H1 (cell line): ENCODE measurements at regions not wholly inside any gene's neighbourhood (a gene's known extent, or its start where the extent isn't known, plus 50 kb on each side); places are given as distances from the start of the nearest gene placed in this dataset.

Source experiments
- CTCF ChIA-PET: fragments of 300-600 bp; sonication (Branson Sonifier 250); formaldehyde crosslinking; loops from one replicate; lab custom pipeline; 2021; ENCODE audit not compliant: partially characterized antibody; lab: Charles Lee
- POLR2A ChIA-PET: fragments of 300-600 bp; sonication (Branson Sonifier 250); formaldehyde crosslinking; loops from one replicate; lab custom pipeline; 2021; ENCODE audit warnings: inconsistent platforms; ENCODE audit not compliant: partially characterized antibody; lab: Charles Lee
- DNase-seq, 2 experiments: peaks; one replicate each; pipeline versions ENCODE4 v3.0.0 to v3.0.0-alpha.2; 2010 to 2022; ENCODE audit warnings: low spot score in 2 of 2, low read depth in 1 of 2, mixed read lengths in 1 of 2
- FAIRE-seq: peaks from 2 replicates; lab custom pipeline; 2011; peaks lifted over from hg19 to GRCh38; lab: Jason Lieb, UNC
- H2AFZ ChIP-seq: 2 replicates; pipeline ENCODE4 v1.8.1; 2012; ENCODE audit warnings: low read length, inconsistent platforms
- H2AK5ac ChIP-seq: 2 replicates; pipeline ENCODE4 v1.6.1; 2013; ENCODE audit warnings: low read depth, low read length
- H2BK120ac ChIP-seq: replicated peaks from 2 replicates; pipeline ENCODE3; 2013; ENCODE audit warnings: low read depth, low read length, inconsistent platforms
- H2BK12ac ChIP-seq: 2 replicates; pipeline ENCODE4 v1.6.1; 2013; ENCODE audit warnings: low read depth, low read length
- H2BK15ac ChIP-seq: 2 replicates; pipeline ENCODE4 v1.6.1; 2013; ENCODE audit warnings: low read length
- H2BK20ac ChIP-seq: 2 replicates; pipeline ENCODE4 v1.6.1; 2013; ENCODE audit warnings: low read length
- H2BK5ac ChIP-seq: 2 replicates; pipeline ENCODE4 v1.6.1; 2013; ENCODE audit warnings: low read depth, low read length
- H3K14ac ChIP-seq: 2 replicates; pipeline ENCODE4 v1.6.1; 2013; ENCODE audit warnings: inconsistent platforms; ENCODE audit not compliant: insufficient read length
- H3K18ac ChIP-seq: 2 replicates; pipeline ENCODE4 v1.6.1; 2013; ENCODE audit warnings: low read length; ENCODE audit errors: extremely low read depth
- H3K23ac ChIP-seq: 2 replicates; pipeline ENCODE4 v1.6.1; 2013; ENCODE audit warnings: inconsistent platforms; ENCODE audit not compliant: insufficient read length
- H3K23me2 ChIP-seq: 2 replicates; pipeline ENCODE4 v1.6.1; 2013; ENCODE audit warnings: low read depth, low read length
- H3K27ac ChIP-seq: 2 replicates; pipeline ENCODE4 v1.6.1; 2011; ENCODE audit warnings: low read depth, low read length, inconsistent platforms
- H3K27me3 ChIP-seq, 4 experiments: replicated peaks in 1 of 4; 1 replicate in 1 of 4; 2 replicates in 3 of 4; pipeline versions ENCODE4 v1.6.1 to v1.8.1; 2011 to 2013; ENCODE audit warnings: low read length in 3 of 4, mild to moderate bottlenecking in 3 of 4, inconsistent platforms in 2 of 4, mixed read lengths in 2 of 4, moderate library complexity in 1 of 4; ENCODE audit not compliant: control insufficient read depth in 3 of 4, insufficient read depth in 3 of 4; ENCODE audit errors: extremely low read depth in 1 of 4
- H3K36me3 ChIP-seq, 4 experiments: 2 replicates each; pipeline versions ENCODE4 v1.6.1 to v1.8.1; 2011 to 2013; ENCODE audit warnings: mild to moderate bottlenecking in 4 of 4, low read length in 3 of 4, moderate library complexity in 2 of 4, control low read depth in 1 of 4, inconsistent platforms in 1 of 4; ENCODE audit not compliant: insufficient read depth in 4 of 4, control insufficient read depth in 2 of 4
- H3K4ac ChIP-seq: replicated peaks from 2 replicates; pipeline ENCODE3; 2013; ENCODE audit warnings: low read length, low read depth, mixed read lengths, inconsistent platforms; ENCODE audit not compliant: insufficient read length
- H3K4me1 ChIP-seq, 4 experiments: replicated peaks in 1 of 4; 1 replicate in 1 of 4; 2 replicates in 3 of 4; pipeline versions ENCODE4 v1.6.1 to v1.8.1; 2011 to 2013; ENCODE audit warnings: low read length in 3 of 4, inconsistent platforms in 2 of 4, mixed read lengths in 1 of 4; ENCODE audit not compliant: insufficient read depth in 4 of 4, control insufficient read depth in 3 of 4
- H3K4me2 ChIP-seq, 2 experiments: 2 replicates each; pipeline versions ENCODE4 v1.6.1 to v1.8.1; 2011 to 2013; ENCODE audit warnings: low read depth in 2 of 2, low read length in 2 of 2, control low read depth in 1 of 2, inconsistent platforms in 1 of 2, mild to moderate bottlenecking in 1 of 2; ENCODE audit not compliant: insufficient read depth in 1 of 2
- H3K4me3 ChIP-seq, 4 experiments: fragments of 200-600, 300-600 bp in 1 of 4; sonication (generic), shearing (Covaris generic), sonication (Bioruptor Twin) in 1 of 4; 2 replicates each; pipeline versions ENCODE4 v1.5.1 to v1.8.1; 2011 to 2016; ENCODE audit warnings: low read length in 4 of 4, low read depth in 3 of 4, control low read depth in 2 of 4, inconsistent platforms in 2 of 4, mild to moderate bottlenecking in 2 of 4, mixed read lengths in 1 of 4, moderate library complexity in 1 of 4; ENCODE audit not compliant: insufficient read depth in 2 of 4; ENCODE audit errors: extremely low read depth in 1 of 4
- H3K56ac ChIP-seq: replicated peaks from 2 replicates; pipeline ENCODE3; 2013; ENCODE audit warnings: low read depth, mild to moderate bottlenecking, mixed read lengths, low read length, inconsistent platforms; ENCODE audit not compliant: insufficient read length
- H3K79me1 ChIP-seq: 2 replicates; pipeline ENCODE4 v1.6.1; 2013; ENCODE audit warnings: low read depth, low read length, control low read depth
- H3K79me2 ChIP-seq, 2 experiments: 2 replicates each; pipeline versions ENCODE4 v1.6.1 to v1.8.1; 2012 to 2013; ENCODE audit warnings: low read length in 2 of 2, mild to moderate bottlenecking in 2 of 2, inconsistent platforms in 1 of 2; ENCODE audit not compliant: insufficient read depth in 2 of 2, control insufficient read depth in 1 of 2
- H3K9ac ChIP-seq, 4 experiments: replicated peaks in 1 of 4; 1 replicate in 1 of 4; 2 replicates in 3 of 4; pipeline versions ENCODE4 v1.6.1 to v1.8.1; 2011 to 2013; ENCODE audit warnings: low read depth in 3 of 4, low read length in 3 of 4, control low read depth in 2 of 4, mild to moderate bottlenecking in 2 of 4, moderate library complexity in 2 of 4, inconsistent platforms in 1 of 4; ENCODE audit errors: extremely low read depth in 1 of 4
- H3K9me3 ChIP-seq, 2 experiments: 2 replicates each; pipeline versions ENCODE4 v1.6.1 to v1.8.1; 2012 to 2013; ENCODE audit warnings: mild to moderate bottlenecking in 2 of 2, moderate library complexity in 2 of 2, control low read depth in 1 of 2, inconsistent platforms in 1 of 2, low read depth in 1 of 2, low read length in 1 of 2, mixed read lengths in 1 of 2; ENCODE audit not compliant: insufficient read depth in 2 of 2
- H4K20me1 ChIP-seq, 2 experiments: replicated peaks in 1 of 2; 2 replicates each; pipeline versions ENCODE3 to v1.8.1; 2011 to 2013; ENCODE audit warnings: inconsistent platforms in 2 of 2, low read length in 2 of 2, mild to moderate bottlenecking in 1 of 2; ENCODE audit not compliant: insufficient read depth in 2 of 2, control insufficient read depth in 1 of 2
- H4K5ac ChIP-seq: 2 replicates; pipeline ENCODE4 v1.6.1; 2013; ENCODE audit warnings: low read length, low read depth, mixed read lengths, inconsistent platforms; ENCODE audit not compliant: insufficient read length
- H4K8ac ChIP-seq: 2 replicates; pipeline ENCODE4 v1.8.0; 2013; ENCODE audit warnings: mild to moderate bottlenecking, moderate library complexity, low read length, inconsistent platforms; ENCODE audit not compliant: insufficient read depth; ENCODE audit errors: extremely low read depth
- H4K91ac ChIP-seq: replicated peaks from 2 replicates; pipeline ENCODE3; 2013; ENCODE audit warnings: low read length, mixed read lengths, inconsistent platforms; ENCODE audit not compliant: insufficient read length
- ASH2L ChIP-seq: fragments of 200-600, 300-600 bp; sonication (generic); IDR thresholded peaks from one replicate; pipeline ENCODE4 v1.7.1; 2017; ENCODE audit warnings: low read length
- ATF2 ChIP-seq: IDR thresholded peaks from 2 replicates; pipeline ENCODE4 v1.6.1; 2012; ENCODE audit warnings: low read length, inconsistent platforms
- CEBPB ChIP-seq: IDR thresholded peaks from 2 replicates; pipeline ENCODE4 v1.6.1; 2012; ENCODE audit warnings: low read depth, low read length
- CHD1 ChIP-seq: IDR thresholded peaks from 2 replicates; pipeline ENCODE4 v1.6.1; 2012; ENCODE audit warnings: low read depth, low read length, improper control_type of control experiment
- CHD2 ChIP-seq: IDR thresholded peaks from 2 replicates; pipeline ENCODE4 v1.6.1; 2012; ENCODE audit warnings: low read length, improper control_type of control experiment
- CREB1 ChIP-seq: IDR thresholded peaks from 2 replicates; pipeline ENCODE4 v1.6.1; 2012; ENCODE audit warnings: inconsistent platforms
- GTF2F1 ChIP-seq: IDR thresholded peaks from 2 replicates; pipeline ENCODE4 v1.6.1; 2012; ENCODE audit warnings: low read depth, low read length, improper control_type of control experiment, borderline replicate concordance
- JUN ChIP-seq: IDR thresholded peaks from 2 replicates; pipeline ENCODE4 v1.6.1; 2011; ENCODE audit warnings: low read depth, mild to moderate bottlenecking, improper control_type of control experiment, low read length
- POLR2A ChIP-seq, 2 experiments: IDR thresholded peaks; 1 replicate in 1 of 2; 2 replicates in 1 of 2; pipeline ENCODE4 v1.6.1; 2011; ENCODE audit warnings: low read depth in 2 of 2, low read length in 2 of 2, mild to moderate bottlenecking in 2 of 2; ENCODE audit errors: control extremely low read depth in 1 of 2
- RAD21 ChIP-seq, 2 experiments: IDR thresholded peaks in 1 of 2; conservative IDR thresholded peaks in 1 of 2; 2 replicates each; pipeline ENCODE4 v1.6.1; 2011; ENCODE audit warnings: low read depth in 2 of 2, low read length in 2 of 2, improper control_type of control experiment in 1 of 2, inconsistent platforms in 1 of 2, mild to moderate bottlenecking in 1 of 2, moderate library complexity in 1 of 2
- RBBP5 ChIP-seq: IDR thresholded peaks from 2 replicates; pipeline ENCODE4 v1.7.1; 2012; ENCODE audit warnings: low read depth, mild to moderate bottlenecking, inconsistent platforms, low read length, moderate library complexity, borderline replicate concordance
- SUZ12 ChIP-seq: fragments of 200-600 bp; sonication (generic); IDR thresholded peaks from 2 replicates; pipeline ENCODE4 v1.6.1; 2012; ENCODE audit warnings: mild to moderate bottlenecking, inconsistent platforms, low read length, moderate library complexity, mixed read lengths
- TBP ChIP-seq: IDR thresholded peaks from 2 replicates; pipeline ENCODE4 v1.6.1; 2011; ENCODE audit warnings: low read depth, low read length, improper control_type of control experiment
- WGBS, 2 experiments: shearing (Covaris generic) in 1 of 2; methylation state at CpG; one replicate each; pipeline versions ENCODE4 v1.1.6 to v1.1.7; 2013 to 2015; ENCODE audit warnings: low lambda C conversion rate in 2 of 2, mixed read lengths in 2 of 2, inconsistent platforms in 1 of 2, low coverage in 1 of 2, missing lambda C conversion rate in 1 of 2; ENCODE audit not compliant: insufficient replicate concordance in 2 of 2, insufficient coverage in 1 of 2, insufficient read length in 1 of 2; ENCODE audit errors: extremely low coverage in 1 of 2, missing lambda C conversion rate in 1 of 2; 5-methylcytosine and 5-hydroxymethylcytosine counted together

- no peak for FAIRE-seq
- no peak overlapping the region for H2BK20ac ChIP-seq
- no peak overlapping the region for H3K23ac ChIP-seq
- H4K8ac ChIP-seq: no peak overlapping the region
- H3K9me3 ChIP-seq: peaks cover 8 to 9% of the 10 kb centered on the region in 2 experiments; a peak in 3 of 4 replicates
- no peak overlapping the region for H2BK5ac ChIP-seq
- H3K4me2 ChIP-seq: no peak overlapping the region
- no peak overlapping the region for H3K27ac ChIP-seq
- DNase-seq: no peak
- H4K91ac ChIP-seq: no peak overlapping the region
- no peak overlapping the region for H3K56ac ChIP-seq
- TF ChIP-seq JUN: no peak
- no peak for TF ChIP-seq POLR2A (IDR thresholded peaks at IDR 0.05; ENCODE audit: control extremely low read depth in 1 of 2, low read depth in 2 of 2, low read length in 2 of 2)
- no peak for TF ChIP-seq ASH2L
- TF ChIP-seq CHD2: no peak
- no peak for TF ChIP-seq TBP
- no peak for TF ChIP-seq GTF2F1
- TF ChIP-seq CHD1: no peak
- TF ChIP-seq ATF2: no peak
- no peak for TF ChIP-seq RAD21 (IDR thresholded peaks at IDR 0.05 in 1 of 2, conservative IDR thresholded peaks at IDR 0.05 in 1 of 2; ENCODE audit: low read depth in 2 of 2, low read length in 2 of 2)
- no peak for TF ChIP-seq CREB1
- no peak for TF ChIP-seq SUZ12
- no peak for TF ChIP-seq RBBP5
- no peak for TF ChIP-seq CEBPB
- no peak overlapping the region for H2BK120ac ChIP-seq
- no peaks in the 10 kb centered on the region for H3K79me2 ChIP-seq
- H3K4me3 ChIP-seq: no peak overlapping the region
- H4K20me1 ChIP-seq: no peaks in the 10 kb centered on the region
- no peaks in the 10 kb centered on the region for H3K23me2 ChIP-seq
- no peak overlapping the region for H2BK12ac ChIP-seq
- no peak overlapping the region for H3K9ac ChIP-seq
- H3K27me3 ChIP-seq: peaks cover 0 to 1% (median 0%) of the 10 kb centered on the region in 4 experiments; a peak in 1 of 7 replicates
- ChIA-PET POLR2A (no interaction called here), CTCF (interaction anchor here (1.1 to 1.2 kb wide), 2 partner anchors 26 to 38 kb away, joined by 3 to 4 read pairs; no protein-coding TSS in a partner anchor)
- no peak overlapping the region for H2AK5ac ChIP-seq
- H4K5ac ChIP-seq: no peak overlapping the region
- H3K4me1 ChIP-seq: peaks cover 0 to 6% (median 0%) of the 10 kb centered on the region in 4 experiments; a peak in 2 of 7 replicates
- H2AFZ ChIP-seq: no peak overlapping the region
- H3K18ac ChIP-seq: no peak overlapping the region
- no peaks in the 10 kb centered on the region for H3K79me1 ChIP-seq
- 90% methylated on average over 3 of the region's 3 CpGs; no CpG with 5 or more reads in 1 of the 2 experiments for WGBS, 2 experiments
- H3K4ac ChIP-seq: no peak overlapping the region
- H3K36me3 ChIP-seq: no peaks in the 10 kb centered on the region
- H2BK15ac ChIP-seq: no peak overlapping the region
- no peak overlapping the region for H3K14ac ChIP-seq
Observed at GRCh38 chr1:29433830-29434229, 197.5 kb downstream of the PTPRU start.
